Fibroblast of skin of abdomen (primary cell): ENCODE measurements at regions not wholly inside any gene's neighbourhood (a gene's known extent, or its start where the extent isn't known, plus 50 kb on each side); places are given as distances from the start of the nearest gene placed in this dataset.
"Not testable (repeated sequence)": the region's sequence is repeated elsewhere in the genome, so short reads cannot be mapped to it uniquely, and the experiment has no call there.

Source experiments
- DNase-seq: peaks from one replicate; pipeline ENCODE4 v3.0.0-alpha.2; 2013

DNA sequence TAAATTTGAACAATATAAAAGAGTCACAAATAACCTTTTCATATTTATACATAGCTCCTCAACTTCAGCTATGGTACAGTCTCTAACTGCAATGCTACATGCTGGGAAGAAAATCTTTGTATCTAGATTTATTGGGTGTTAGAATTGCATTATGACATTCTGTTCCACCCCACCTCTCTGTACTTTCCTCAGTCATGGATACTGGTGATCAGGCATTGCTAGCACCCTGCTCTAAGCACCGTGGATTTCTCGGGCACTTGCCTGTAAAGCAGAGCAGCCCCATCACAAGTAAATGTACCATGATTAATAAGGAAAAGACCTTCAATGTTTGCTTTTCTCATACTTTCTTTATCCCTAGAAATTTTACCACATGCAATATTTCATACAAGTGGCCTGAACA, 1028.9 kb upstream of the INTU start:
- no peak for DNase-seq

- peak; percentile 60 for DNase-seq
These were observed 1028.4 kb upstream of the INTU start for GRCh38 chr4:126604268-126604867.

DNA sequence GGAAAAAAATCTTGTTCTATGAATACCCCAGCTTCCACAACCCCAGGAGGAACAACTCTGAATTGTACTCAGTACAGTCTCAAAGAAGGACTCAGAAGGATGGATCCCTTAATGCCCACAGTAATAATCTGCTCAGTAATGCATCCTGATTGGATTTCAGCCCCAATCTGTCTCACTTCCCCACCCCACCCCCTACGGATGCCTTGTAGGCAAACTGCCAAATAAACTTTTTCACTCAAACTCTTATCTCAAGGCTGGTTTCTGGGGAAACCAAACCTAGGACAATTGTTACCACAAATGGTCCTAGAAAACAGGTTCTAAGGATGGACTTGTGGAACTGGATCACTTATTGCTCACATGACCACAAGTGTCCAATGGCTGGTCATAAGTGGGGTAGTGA, 1021.8 kb upstream of the INTU start:
- no peak for DNase-seq

- DNase-seq, result peak; percentile 66
These were observed 1020.9 kb upstream of the INTU start for GRCh38 chr4:126611900-126612299.

DNA sequence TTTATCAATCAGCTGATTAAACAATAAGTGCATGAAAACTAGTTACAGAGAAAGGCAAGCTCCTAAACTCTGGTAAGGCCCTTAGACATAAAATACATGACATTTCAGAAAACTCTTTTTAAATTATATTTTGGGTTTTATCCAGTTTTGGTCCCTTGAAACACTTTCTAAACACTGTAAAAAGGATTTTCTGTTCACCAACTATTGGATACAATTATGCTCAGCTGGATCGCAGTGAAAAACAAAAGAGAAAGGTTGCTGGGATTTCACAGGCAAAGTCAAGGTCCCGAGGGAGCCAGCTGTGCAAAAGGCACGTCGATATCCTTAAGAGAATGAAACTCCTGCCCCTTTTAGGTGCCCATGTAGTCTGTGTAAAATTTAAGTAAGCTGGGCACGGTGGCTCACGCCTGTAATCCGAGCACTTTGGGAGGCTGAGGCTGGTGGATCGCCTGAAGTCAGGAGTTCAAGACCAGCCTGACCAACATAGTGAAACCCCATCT, 1018.4 kb upstream of the INTU start:
- no peak for DNase-seq

DNA sequence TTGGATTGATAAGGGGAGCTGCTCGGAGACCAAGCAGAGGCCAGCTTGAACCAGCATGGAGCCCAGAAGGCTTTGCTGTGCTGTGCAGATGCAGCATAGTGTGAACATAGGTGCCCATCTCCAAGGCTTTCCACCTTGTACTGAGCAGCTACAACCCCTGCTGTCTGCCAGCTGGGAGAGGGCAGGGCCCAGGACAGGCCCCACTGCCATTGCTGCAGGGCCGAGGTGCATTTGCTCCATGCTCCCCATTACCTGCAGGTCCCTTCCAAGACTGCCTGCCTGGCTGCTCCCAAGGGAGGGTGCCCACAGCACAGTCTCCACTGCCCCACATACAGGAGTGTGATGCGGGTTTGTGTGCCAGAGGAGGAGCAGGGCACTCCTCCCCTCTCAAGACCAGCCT, 1016.0 kb upstream of the INTU start:
- DNase-seq, result no peak

DNA sequence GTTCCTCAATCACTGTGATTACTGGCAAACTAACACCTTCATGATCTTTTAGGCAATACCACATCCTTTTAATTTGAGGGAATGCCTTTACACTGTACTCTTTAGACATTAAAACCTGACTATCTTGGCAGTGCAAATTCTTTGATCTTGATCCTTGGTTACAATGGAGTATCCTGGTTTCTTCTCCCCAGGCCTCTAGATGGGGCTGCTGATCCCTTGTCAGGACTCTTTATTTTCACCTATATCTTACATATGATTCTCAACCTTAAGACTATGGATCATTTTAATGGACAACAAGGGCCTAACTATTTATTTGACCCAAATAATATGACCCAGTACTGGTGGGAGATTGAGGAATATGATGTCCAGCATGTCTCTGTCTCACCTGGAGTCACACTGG, 1005.5 kb upstream of the INTU start:
- DNase-seq, result peak; percentile 35

- DNase-seq, result no peak
These were observed 1003.8 kb upstream of the INTU start for GRCh38 chr4:126628933-126629332.

DNA sequence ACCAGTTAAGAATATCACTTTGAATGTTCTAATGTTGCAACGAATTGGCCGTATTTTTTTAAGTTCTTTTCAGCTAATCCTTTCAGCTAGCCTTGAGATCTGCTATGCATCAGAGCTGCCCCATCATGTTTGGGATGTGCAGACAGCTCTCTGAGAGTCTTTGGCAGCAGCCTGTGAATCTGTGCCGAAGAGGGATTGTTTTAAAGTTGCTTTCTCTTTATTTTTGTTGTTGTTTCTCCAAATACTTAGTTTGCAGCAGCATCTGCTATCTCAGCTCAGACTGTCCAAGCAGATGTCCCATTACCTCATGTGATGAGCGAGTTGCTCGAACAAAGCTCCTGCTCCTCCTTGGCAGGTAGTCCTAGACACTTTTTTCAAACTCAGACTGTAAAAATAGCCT, 1002.5 kb upstream of the INTU start:
- DNase-seq, result peak; percentile 10

GRCh38 chr4:126633306-126633705, 999.5 kb upstream of the INTU start:
- DNase-seq, result no peak

GRCh38 chr4:126637706-126638105, 995.1 kb upstream of the INTU start:
- no peak for DNase-seq

- DNase-seq, result no peak
These were observed 985.4 kb upstream of the INTU start for GRCh38 chr4:126647320-126647719.

DNA sequence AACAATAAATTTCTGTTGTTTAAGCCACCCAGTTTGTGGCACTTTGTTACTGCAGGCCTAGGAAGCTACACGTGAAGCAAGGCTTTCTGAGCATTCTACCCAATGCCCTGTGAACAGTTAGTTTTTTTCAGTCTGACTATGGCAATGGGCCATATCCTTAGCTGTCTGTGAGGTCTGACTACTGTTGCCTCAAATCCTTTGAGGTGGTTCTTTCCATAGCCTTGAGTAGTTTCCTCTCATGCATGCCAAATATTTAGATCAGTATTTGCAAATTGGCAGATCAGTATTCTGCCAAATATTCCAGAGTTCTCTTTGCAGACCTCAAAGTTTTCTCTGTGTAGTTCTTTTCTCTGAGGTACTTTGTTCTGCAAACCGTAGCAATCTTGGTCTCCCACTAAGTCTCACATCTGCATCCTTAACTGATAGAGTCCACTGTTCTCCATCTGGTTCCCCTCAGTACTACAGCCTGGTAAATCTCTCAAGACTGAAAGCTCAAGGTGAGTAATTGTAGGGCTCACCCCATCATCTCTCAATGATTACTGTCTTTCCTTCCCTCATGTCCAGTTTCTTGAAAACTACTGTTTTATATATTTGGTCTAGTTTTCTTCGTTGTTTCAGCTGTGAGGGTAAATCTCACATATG, 984.9 kb upstream of the INTU start:
- DNase-seq, result peak; percentile 80

GRCh38 chr4:126658411-126658810, 974.3 kb upstream of the INTU start:
- DNase-seq, result no peak

GRCh38 chr4:126661194-126661593, 971.6 kb upstream of the INTU start:
- DNase-seq, result peak; percentile 5

DNA sequence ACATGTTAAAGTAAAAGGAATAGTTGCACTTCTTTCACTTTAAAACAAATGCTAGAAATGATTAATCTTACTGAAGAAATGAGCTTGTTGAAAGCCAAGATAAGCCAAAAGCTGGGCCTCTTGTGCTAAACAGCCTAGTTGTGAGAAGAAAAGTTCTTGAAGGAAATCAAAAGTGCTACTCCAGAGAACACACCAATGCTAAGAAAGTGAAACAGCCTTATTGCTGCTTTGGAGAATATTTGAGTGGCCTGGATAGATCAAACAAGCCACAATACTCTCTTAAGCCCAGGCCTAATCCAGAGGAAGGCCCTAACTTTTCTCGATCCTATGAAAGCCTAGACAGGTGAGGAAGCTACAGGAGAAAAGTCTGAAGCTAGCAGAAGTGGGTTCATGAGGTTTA, 967.9 kb upstream of the INTU start:
- DNase-seq, result no peak

- DNase-seq, result not testable (repeated sequence)
These were observed 962.7 kb upstream of the INTU start for GRCh38 chr4:126670038-126670437.

GRCh38 chr4:126678618-126679017, 954.1 kb upstream of the INTU start:
- DNase-seq, result no peak

DNA sequence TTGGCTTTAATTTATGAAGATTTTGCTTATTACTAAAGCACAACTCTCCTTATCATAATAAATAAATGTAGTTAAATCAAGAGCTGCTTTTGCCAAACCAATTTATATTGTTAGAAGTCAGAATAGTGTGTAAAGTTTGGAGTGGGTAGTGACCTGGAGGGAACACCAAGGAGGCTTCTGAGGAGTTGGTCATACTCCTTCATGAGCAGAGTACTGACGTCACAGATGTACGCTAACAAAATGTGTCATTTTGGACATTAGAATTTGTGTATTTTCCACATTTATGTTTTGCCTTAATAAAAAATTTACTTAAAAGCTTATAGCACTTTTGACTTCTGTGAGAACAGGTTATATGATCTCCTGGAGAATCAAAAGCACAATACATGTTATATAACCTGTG, 953.5 kb upstream of the INTU start:
- DNase-seq, result no peak

GRCh38 chr4:126682250-126682649, 950.5 kb upstream of the INTU start:
- DNase-seq, result no peak

- no peak for DNase-seq
These were observed 946.3 kb upstream of the INTU start for GRCh38 chr4:126686491-126686890.

GRCh38 chr4:126687655-126688358, 945.0 kb upstream of the INTU start:
- peak; percentile 16 for DNase-seq

GRCh38 chr4:126691797-126692196, 941.0 kb upstream of the INTU start:
- DNase-seq, result no peak

- peak; percentile 90 for DNase-seq
These were observed 935.0 kb upstream of the INTU start for GRCh38 chr4:126697748-126698147.
